Psoas muscle (tissue), 7 donors: ENCODE measurements at regions not wholly inside any gene's neighbourhood (a gene's known extent, or its start where the extent isn't known, plus 50 kb on each side); places are given as distances from the start of the nearest gene placed in this dataset.

ENCODE experiments used
- ATAC-seq, 4 donors: fragments of 200-7000 bp; cut with Tn5 transposase; one replicate each; pipeline ENCODE4 v1.9.1; 2020; ENCODE audit warnings: moderate library complexity in 3 of 4, mild to moderate bottlenecking in 2 of 4
- DNase-seq, 2 donors: peaks; one replicate each; pipeline ENCODE4 v3.0.0-alpha.2; 2020
- H3K27ac ChIP-seq: fragments of 200-600 bp; one replicate; pipeline ENCODE4 v1.8.0; 2022
- H3K27me3 ChIP-seq, 3 donors: fragments of 200-600 bp in 1 of 3; one replicate each; pipeline versions ENCODE4 v1.6.1 to v1.8.0; 2013 to 2022; ENCODE audit warnings: low read length in 2 of 3, mild to moderate bottlenecking in 2 of 3, moderate library complexity in 1 of 3; ENCODE audit not compliant: insufficient read depth in 3 of 3
- H3K36me3 ChIP-seq, 2 donors: fragments of 200-600 bp in 1 of 2; one replicate each; pipeline versions ENCODE4 v1.6.1 to v1.8.0; 2013 to 2022; ENCODE audit warnings: low read depth in 1 of 2, mild to moderate bottlenecking in 1 of 2, moderate library complexity in 1 of 2; ENCODE audit not compliant: insufficient read depth in 1 of 2
- H3K4me1 ChIP-seq: fragments of 200-600 bp; one replicate; pipeline ENCODE4 v1.8.0; 2022
- H3K4me3 ChIP-seq: fragments of 200-600 bp; one replicate; pipeline ENCODE4 v1.8.0; 2022; ENCODE audit warnings: mild to moderate bottlenecking
- H3K9me3 ChIP-seq: fragments of 200-600 bp; one replicate; pipeline ENCODE4 v1.8.0; 2022
- WGBS, 3 donors: extraction: QIAGEN DNeasy Blood & Tissue Kit; methylation state at CpG; one replicate each; pipeline versions ENCODE4 v1.1.6 to v1.1.7; 2013; 5-methylcytosine and 5-hydroxymethylcytosine counted together
- intact Hi-C, 2 donors: fragments of 100-400 bp; cut with DNase I; formaldehyde crosslinking; loops; one replicate each; pipeline versions ENCODE4 v1.11.0 to v1.14.2; 2022
- TF ChIP-seq, protein P1 (sequence below): fragments of 200-600 bp; IDR thresholded peaks from one replicate; pipeline ENCODE4 v1.8.0; 2022; ENCODE audit warnings: antibody characterized with exemption
- donor health status: healthy with polysubstance abuse.
- donor health status: DM: no; HTN: no; CAD: no; lungs with moderate emphysema.
- donor health status: Bipolar disorder and iron deficiency.
- donor health status: healthy.
- donor health status: DM: yes; HTN: yes; CAD: no.
- donor health status: DM: no; HTN: no; CAD: no.
- donor health status: DM: yes; HTN: yes; CAD: no.

DNA sequence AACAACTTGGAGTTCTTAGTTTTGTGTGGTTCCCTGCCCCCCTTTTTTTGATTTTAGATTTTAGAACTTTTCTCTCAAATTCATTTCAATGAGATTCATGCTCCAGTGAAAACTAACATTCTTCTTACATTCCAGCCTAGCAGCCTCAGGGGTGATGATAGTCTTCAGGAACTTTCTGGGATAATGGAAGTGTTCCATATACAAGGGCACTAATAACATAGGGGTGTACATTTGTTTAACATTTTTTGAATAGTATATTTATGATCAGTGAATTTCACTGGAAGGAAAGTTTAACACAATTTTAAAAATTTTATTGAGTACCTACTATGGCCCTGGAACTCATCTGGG lies 61.4 kb upstream of the ZNF648 start:
- intact Hi-C loops: no loop called here
- no peak overlapping the region for H3K4me3 ChIP-seq
- DNase-seq: no peak
- no peaks in the 10 kb centered on the region for H3K36me3 ChIP-seq
- TF ChIP-seq, protein P1, sequence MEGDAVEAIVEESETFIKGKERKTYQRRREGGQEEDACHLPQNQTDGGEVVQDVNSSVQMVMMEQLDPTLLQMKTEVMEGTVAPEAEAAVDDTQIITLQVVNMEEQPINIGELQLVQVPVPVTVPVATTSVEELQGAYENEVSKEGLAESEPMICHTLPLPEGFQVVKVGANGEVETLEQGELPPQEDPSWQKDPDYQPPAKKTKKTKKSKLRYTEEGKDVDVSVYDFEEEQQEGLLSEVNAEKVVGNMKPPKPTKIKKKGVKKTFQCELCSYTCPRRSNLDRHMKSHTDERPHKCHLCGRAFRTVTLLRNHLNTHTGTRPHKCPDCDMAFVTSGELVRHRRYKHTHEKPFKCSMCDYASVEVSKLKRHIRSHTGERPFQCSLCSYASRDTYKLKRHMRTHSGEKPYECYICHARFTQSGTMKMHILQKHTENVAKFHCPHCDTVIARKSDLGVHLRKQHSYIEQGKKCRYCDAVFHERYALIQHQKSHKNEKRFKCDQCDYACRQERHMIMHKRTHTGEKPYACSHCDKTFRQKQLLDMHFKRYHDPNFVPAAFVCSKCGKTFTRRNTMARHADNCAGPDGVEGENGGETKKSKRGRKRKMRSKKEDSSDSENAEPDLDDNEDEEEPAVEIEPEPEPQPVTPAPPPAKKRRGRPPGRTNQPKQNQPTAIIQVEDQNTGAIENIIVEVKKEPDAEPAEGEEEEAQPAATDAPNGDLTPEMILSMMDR: no peak
- no peaks in the 10 kb centered on the region for H3K27me3 ChIP-seq
- ATAC-seq: no peak
- H3K9me3 ChIP-seq: no peaks in the 10 kb centered on the region
- peaks cover 9% of the 10 kb centered on the region for H3K4me1 ChIP-seq
- no peak overlapping the region for H3K27ac ChIP-seq

DNA sequence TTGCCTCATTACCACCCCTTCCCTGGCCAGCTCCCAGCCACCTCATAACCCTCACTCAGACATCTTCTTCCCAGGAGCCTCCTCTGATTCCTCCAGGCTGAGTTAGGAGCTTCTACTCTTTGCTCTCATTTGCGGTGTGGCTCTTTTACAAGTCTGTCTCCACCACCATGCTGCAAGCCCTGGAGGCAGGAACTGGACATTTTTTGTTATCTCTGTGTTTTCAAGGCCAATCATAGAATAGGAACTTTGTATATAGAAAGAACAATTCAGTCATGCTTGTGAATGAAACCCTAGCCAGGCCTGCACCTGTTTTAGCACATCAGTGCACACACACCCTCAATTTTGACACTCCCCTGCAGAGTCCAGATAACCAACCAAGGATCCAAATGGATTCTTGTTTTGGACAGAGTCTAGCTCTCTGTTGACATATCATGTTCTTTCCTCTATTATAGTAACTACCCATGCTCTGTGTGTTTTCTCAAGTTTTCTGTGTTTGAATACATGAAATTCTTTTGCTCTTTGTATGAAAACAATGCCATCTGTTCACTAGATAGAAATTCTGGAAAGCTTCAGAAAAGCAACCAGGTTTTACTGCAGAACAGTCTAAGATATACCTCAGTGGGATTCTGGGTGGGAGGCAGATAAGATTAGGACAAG lies 60.9 kb upstream of the ZNF648 start:
- peak in 3 of 4 donors; percentile 47 to 60 (median 49) for ATAC-seq
- H3K4me3 ChIP-seq: no peak overlapping the region
- WGBS, 3 donors: 46 to 78% (median 62%) methylated on average over 1 of the region's 1 CpG
- TF ChIP-seq, protein P1: no peak
- no peaks in the 10 kb centered on the region for H3K27me3 ChIP-seq
- H3K9me3 ChIP-seq: no peaks in the 10 kb centered on the region
- intact Hi-C loops: no loop called here
- no peak overlapping the region for H3K27ac ChIP-seq
- no peak for DNase-seq
- H3K36me3 ChIP-seq: no peaks in the 10 kb centered on the region
- H3K4me1 ChIP-seq: peaks cover 9% of the 10 kb centered on the region

DNA sequence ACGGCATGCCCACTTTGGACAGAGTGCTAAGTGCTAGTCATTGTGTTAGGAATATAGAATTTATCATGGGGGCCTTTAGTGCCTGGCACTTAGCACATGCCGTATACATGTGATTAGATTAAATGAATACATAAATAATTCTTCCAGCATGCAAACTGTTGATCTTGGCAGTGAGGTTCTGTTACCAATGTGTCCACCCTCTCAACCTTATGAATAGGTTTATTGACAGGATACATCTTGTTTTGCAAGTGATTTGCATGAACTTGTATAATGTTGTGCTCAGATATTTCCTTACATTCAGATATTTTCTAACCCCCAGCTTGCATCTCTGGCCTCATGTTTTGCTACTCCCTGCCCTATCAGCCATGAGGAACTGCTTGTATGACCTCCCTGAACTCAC lies 60.3 kb upstream of the ZNF648 start:
- ATAC-seq (no peak), DNase-seq (no peak)
- Histone ChIP-seq H3K27me3 (no peaks in the 10 kb centered on the region), H3K4me1 (peaks cover 9% of the 10 kb centered on the region), H3K27ac (no peak overlapping the region), H3K9me3 (no peaks in the 10 kb centered on the region), H3K4me3 (no peak overlapping the region), H3K36me3 (no peaks in the 10 kb centered on the region)
- TF ChIP-seq, protein P1: no peak
- intact Hi-C loops: no loop called here
- WGBS, 3 donors: 91 to 95% (median 93%) methylated on average over 2 of the region's 2 CpGs

DNA sequence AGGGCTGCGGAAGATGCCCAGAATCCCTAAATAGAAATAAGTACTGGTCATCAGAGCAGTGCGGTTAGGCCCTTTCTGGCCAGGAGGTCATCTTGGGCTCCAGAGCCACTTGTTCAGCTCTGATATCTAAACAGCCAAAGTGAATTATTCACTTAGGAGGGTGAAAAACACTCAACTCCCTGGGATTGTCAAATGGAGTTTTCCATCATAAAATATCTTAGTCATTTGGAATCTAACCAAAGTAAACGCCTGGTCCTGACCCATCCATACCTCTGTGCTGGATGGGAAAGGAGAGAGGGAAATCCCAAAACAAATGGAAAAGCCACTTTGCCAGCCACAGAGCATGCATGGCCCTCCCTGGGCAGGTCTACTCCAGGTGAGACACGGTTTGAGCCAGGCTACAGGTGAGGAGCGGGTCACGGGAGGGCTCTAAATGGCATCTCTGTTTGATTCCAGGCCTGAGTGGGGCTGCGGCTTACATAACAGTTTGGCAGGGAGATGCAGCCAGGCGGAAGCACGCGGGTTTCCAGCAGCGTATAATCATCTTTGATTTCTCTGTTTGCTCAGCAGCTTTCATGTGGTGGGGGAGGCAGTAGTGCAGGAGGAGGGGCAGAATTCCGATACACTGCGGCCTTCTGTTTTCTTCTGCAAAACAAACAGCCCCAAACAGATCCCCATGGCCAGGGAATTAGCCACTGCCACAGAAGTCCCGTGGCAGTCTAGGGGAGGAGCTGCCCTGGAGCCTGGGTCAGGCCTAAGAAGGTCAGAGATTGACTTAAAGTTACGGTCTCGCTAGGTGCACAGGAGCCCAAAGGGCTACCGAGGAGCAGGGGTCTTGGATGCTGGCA lies 59.1 kb upstream of the ZNF648 start:
- intact Hi-C loops: no loop called here
- WGBS, 3 donors: 34 to 60% (median 36%) methylated on average over 17 of the region's 17 CpGs
- ATAC-seq (peak; percentile 54 to 75 (median 70)), DNase-seq (peak in 1 of 2 donors; percentile 27)
- no peak overlapping the region for H3K4me3 ChIP-seq
- no peaks in the 10 kb centered on the region for H3K36me3 ChIP-seq
- peak overlapping the region; percentile 27 for H3K27ac ChIP-seq
- no peaks in the 10 kb centered on the region for H3K27me3 ChIP-seq
- H3K9me3 ChIP-seq: no peaks in the 10 kb centered on the region
- TF ChIP-seq, protein P1: no peak
- peaks cover 9% of the 10 kb centered on the region for H3K4me1 ChIP-seq
